ENCODE measurements at regions not wholly inside any gene's neighbourhood (a gene's known extent, or its start where the extent isn't known, plus 50 kb on each side); places are given as distances from the start of the nearest gene placed in this dataset.

- TF ChIP-seq SUPT20H (IDR thresholded peaks at IDR 0.05; ENCODE audit: borderline replicate concordance, control insufficient read depth, low read depth, low read length) (no peak), NFIC (IDR thresholded peaks at IDR 0.05; ENCODE audit: low read depth, low read length) (no peak), ESRRA (IDR thresholded peaks at IDR 0.05; ENCODE audit: low read length) (no peak), ZNF217 (IDR thresholded peaks at IDR 0.05) (no peak), USF2 (IDR thresholded peaks at IDR 0.05; ENCODE audit: borderline replicate concordance, low read depth, low read length) (no peak), WRNIP1 (IDR thresholded peaks at IDR 0.05; ENCODE audit: borderline replicate concordance, low read depth, low read length) (no peak), SIX5 (IDR thresholded peaks at IDR 0.05; ENCODE audit: low read depth, low read length, severe bottlenecking) (no peak), SREBF1 (IDR thresholded peaks at IDR 0.05; ENCODE audit: low read length) (no peak)
- TF ChIP-seq, protein P1, sequence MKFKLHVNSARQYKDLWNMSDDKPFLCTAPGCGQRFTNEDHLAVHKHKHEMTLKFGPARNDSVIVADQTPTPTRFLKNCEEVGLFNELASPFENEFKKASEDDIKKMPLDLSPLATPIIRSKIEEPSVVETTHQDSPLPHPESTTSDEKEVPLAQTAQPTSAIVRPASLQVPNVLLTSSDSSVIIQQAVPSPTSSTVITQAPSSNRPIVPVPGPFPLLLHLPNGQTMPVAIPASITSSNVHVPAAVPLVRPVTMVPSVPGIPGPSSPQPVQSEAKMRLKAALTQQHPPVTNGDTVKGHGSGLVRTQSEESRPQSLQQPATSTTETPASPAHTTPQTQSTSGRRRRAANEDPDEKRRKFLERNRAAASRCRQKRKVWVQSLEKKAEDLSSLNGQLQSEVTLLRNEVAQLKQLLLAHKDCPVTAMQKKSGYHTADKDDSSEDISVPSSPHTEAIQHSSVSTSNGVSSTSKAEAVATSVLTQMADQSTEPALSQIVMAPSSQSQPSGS (IDR thresholded peaks at IDR 0.05; ENCODE audit: low read length): no peak
Measured at GRCh38 chr3:43872301-43872700, 181.6 kb downstream of the ABHD5 start (continued).

DNA sequence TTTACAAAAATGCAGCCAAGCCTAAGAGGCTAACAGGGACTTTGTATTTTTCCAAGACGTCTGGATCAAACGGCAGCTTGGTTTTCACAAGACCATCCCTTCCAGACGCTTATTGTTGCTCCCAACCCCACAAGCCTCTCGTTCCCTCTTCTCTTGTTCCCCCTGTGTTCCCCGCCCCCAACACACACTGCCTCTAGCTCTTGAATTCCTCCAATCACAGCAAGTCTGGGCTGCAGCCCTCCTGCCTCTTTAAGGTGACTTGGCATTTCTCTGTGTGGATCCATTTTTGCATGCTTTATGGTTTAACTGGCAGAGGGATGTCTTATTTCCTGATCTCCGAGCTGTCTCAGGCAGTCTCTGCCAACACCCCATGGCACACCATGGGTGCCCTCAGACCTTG is 182.2 kb downstream of the ABHD5 start:
- H3K27me3 ChIP-seq (replicated peaks in 1 of 2; ENCODE audit: control insufficient read depth in 2 of 2, insufficient read depth in 2 of 2, low read length in 1 of 2): peaks cover 3 to 17% of the 10 kb centered on the region in 2 experiments; a peak in 2 of 4 replicates
- no peak overlapping the region for H2AFZ ChIP-seq (ENCODE audit: control insufficient read depth, low read depth, low read length)
- no peak overlapping the region for H3K9ac ChIP-seq (ENCODE audit: control insufficient read depth, insufficient read depth, low read length)
- no TSS peak for BruUV-seq (replicated peaks)
- ChIA-PET RAD21 (ENCODE audit: unreplicated experiment) (no interaction called here), CTCF (no interaction called here), POLR2A (no interaction called here), SMC1A (ENCODE audit: uncharacterized antibody, unreplicated experiment) (interaction anchor here (0.7 kb wide), 1 partner anchor 138 kb away, joined by 4 read pairs; no protein-coding TSS in a partner anchor)
- intact Hi-C loops (cut with micrococcal nuclease; ENCODE audit: unreplicated experiment) (no loop called here), in situ Hi-C loops (cut with MboI) (no loop called here)
- DNase-seq (ENCODE audit: low read depth, low spot score): no peak
- H3K36me3 ChIP-seq (ENCODE audit: control insufficient read depth in 2 of 2, insufficient read depth in 2 of 2, low read length in 1 of 2): no peaks in the 10 kb centered on the region
- 0 out of 2 replicates have a peak, but pooled peaks cover 3% of the 10 kb centered on the region for H4K20me1 ChIP-seq (ENCODE audit: control insufficient read depth, insufficient read depth)
- no peaks in the 10 kb centered on the region for H3K9me3 ChIP-seq (replicated peaks; ENCODE audit: control insufficient read depth, insufficient read depth, low read length)
- no peak overlapping the region for H3K27ac ChIP-seq (ENCODE audit: control insufficient read depth, insufficient read depth)
- no peak for ATAC-seq
- no peak overlapping the region for H3K4me2 ChIP-seq (ENCODE audit: control insufficient read depth, insufficient read depth)
- no peaks in the 10 kb centered on the region for H3K79me2 ChIP-seq (ENCODE audit: control insufficient read depth, insufficient read depth, low read length)
- H3K4me3 ChIP-seq: no peak overlapping the region
- WGBS (ENCODE audit: insufficient coverage, insufficient replicate concordance, low lambda C conversion rate, missing lambda C conversion rate): 29% methylated on average over 6 of the region's 6 CpGs
- no peak for FAIRE-seq
- no peaks in the 10 kb centered on the region for H3K4me1 ChIP-seq (ENCODE audit: control insufficient read depth, insufficient read depth, low read length)
- no peak for TF ChIP-seq ZBTB11 (CRISPR knock-in tag; IDR thresholded peaks at IDR 0.05)
- TF ChIP-seq ETV6 (conservative IDR thresholded peaks at IDR 0.05 in 1 of 2, IDR thresholded peaks at IDR 0.05 in 1 of 2; ENCODE audit: borderline replicate concordance in 1 of 2, low read depth in 1 of 2): no peak
- TF ChIP-seq NKRF (conservative IDR thresholded peaks at IDR 0.05): no peak
